Activated T-cell treated with anti-CD3 and anti-CD28 coated beads for 48 hours (primary cell): ENCODE measurements at regions not wholly inside any gene's neighbourhood (a gene's known extent, or its start where the extent isn't known, plus 50 kb on each side); places are given as distances from the start of the nearest gene placed in this dataset.

Source experiments
- DNase-seq: peaks from one replicate; pipeline ENCODE4 v3.0.0-alpha.2; 2020; ENCODE audit warnings: low read depth

DNA sequence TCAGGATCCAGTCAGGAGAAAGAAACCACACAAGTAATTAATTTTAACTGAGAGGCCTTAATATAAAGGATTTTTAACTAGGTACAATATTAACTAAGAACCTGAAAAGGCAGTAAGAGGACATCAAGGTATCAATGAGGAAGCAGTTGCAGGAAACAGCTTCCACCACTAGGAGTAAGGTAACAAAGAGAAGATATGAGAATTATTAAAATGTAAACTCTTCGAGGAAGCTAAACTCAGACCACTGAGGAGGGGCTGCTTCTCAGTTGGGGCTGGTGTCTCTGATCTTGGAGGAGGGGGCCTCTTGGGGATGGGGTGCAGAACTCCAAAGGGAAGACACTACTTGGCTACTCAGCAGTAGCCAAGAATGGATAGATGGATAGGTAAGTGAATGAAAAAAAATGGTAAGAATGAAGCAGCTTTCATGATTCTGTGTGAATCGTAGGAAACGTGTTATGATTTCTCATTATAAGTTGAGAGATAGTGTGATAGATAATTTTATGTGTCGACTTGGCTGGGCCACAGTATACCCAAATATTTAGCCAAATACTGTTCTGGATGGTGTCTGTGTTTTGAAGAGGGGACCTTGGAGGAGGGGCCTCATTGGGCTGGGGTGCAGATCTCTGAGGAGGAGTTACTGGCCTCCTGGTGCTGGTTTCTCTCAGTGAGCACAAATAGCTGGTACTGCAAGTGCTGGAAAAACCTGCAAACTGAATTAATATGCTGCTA is 547.7 kb upstream of the LRRTM1 start:
- DNase-seq: no peak

DNA sequence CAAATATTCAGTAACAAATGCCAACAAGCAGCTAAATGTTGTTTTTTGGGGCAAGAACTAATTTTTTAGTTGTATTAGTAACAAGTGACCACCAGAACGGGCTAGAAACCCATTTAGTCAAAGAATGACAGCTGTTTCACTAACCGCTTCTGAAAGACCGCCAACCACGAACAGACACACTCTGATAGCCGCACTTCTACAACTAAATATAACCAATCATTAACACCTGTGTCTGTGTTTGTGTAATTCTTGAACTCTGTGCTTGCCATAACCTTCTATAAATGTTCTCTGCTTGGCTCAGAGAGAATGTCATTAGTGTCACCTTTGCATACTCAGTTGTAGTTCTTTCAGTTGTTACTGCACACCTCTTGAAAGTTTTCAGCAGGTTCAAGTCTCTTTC is 526.3 kb upstream of the LRRTM1 start:
- DNase-seq: no peak

DNA sequence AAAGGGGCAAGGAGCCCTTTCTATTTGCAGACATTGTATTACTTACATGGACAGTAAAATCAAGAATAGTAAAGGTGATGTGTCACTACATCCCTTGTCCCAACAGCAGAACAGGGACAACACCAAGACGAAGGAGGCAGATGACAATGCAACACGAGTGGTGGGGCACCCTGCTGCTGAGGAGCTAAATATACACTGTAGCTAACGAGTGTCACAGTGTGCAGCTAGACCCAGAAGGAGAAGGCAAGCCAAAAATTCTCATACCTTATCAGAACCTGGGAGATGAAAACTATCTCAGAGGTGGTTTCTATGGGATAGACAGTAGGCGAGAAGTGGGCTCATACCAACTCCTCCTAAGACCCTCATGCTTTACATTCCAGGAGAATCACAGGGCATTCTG is 518.4 kb upstream of the LRRTM1 start:
- no peak for DNase-seq

DNA sequence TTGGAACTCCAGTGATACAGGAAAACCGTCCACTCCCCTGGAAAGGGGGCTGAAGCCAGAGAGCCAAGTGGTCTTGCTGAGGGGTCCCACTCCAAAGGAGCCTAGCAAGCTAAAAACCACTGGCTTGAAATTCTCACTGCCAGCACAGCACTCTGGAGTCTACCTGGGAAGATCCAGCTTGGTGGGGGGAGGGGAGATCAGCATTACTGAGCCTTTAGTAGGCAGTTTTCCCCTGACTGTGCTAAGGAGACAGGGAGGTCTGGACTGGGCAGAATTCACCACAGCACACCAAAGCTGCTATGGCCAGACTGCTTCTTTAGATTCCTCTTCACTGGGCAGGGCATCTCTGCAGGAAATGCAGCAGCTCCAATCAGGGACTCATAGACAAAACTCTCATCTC is 510.7 kb upstream of the LRRTM1 start:
- no peak for DNase-seq

DNA sequence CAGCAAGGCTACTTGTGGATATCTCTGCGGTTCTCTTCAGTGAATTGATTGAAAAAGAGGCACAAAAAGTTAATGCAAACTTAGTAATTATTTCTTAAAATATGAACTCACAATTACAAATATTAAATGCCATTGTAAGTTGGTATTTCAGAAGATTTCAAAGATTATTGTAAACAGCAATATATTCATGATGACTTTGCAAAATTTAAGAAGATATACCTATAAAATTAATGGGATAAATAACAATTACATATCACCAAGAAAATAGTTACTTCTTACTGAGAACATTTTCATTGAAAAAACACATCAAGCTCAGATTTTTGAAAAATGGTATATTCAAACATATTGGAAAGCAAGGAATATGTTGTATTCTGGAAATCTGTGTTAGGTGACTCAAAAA is 482.0 kb upstream of the LRRTM1 start:
- no peak for DNase-seq

GRCh38 chr2:80778704-80779103 is 474.2 kb upstream of the LRRTM1 start:
- DNase-seq: no peak

DNA sequence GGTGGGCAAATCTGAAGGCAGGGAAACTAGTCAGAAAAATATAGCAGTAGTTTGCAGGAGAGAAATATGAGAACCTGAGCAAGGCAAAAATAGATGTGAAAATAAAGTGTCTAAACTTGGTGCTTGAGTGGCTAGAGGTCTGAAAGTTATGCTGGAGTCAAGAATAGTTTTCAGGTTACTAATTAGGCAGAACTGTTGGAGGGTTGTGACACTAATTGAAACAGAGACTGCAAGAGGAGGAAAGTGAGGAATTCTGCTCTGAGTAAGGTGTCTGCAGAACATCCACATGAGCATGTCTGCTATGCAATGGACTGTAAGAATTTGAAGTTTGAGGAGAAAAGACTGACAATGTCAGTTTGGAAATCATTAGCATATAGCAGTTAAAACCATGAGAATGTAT is 444.0 kb upstream of the LRRTM1 start:
- no peak for DNase-seq

DNA sequence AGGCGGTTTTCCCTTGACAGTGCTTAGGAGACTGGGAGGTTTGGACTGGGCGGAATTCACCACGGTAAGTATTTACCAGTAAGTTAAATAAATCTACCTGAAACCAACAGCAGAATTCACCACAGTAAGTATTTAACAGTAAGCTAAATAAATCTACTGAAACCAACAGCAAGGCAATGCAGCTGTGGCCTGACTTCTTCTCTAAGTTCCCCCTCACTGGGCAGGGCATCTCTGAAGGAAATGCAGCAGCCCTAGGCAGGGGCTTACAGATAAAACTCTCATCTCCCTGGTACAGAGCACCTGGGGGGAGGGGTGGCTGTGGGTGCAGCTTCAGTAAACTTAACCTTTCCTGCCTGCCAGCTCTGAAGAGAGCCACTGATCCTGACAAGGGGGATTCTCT is 432.5 kb upstream of the LRRTM1 start:
- DNase-seq: no peak

GRCh38 chr2:80725001-80725400 is 420.4 kb upstream of the LRRTM1 start:
- no peak for DNase-seq

- DNase-seq: no peak
Measured at GRCh38 chr2:80722803-80723202, 418.3 kb upstream of the LRRTM1 start.

DNA sequence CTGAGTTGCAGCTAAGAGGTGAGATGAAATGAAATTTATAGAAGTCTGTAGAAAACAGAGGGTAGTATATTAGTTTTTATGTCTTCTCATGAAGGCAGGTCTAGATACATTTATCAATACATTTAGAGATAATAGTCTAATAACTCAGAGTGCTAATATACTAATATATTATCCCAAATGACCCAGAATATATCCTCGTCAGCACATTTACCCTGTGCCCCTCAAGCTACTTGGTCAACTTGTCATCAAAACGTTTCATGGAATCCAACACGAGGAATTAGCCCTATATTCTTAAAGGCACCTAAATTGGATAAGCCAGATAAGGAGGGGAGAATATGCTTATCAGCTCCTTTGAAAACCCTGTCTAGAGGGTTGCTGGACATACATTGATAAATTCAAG is 415.1 kb upstream of the LRRTM1 start:
- no peak for DNase-seq

DNA sequence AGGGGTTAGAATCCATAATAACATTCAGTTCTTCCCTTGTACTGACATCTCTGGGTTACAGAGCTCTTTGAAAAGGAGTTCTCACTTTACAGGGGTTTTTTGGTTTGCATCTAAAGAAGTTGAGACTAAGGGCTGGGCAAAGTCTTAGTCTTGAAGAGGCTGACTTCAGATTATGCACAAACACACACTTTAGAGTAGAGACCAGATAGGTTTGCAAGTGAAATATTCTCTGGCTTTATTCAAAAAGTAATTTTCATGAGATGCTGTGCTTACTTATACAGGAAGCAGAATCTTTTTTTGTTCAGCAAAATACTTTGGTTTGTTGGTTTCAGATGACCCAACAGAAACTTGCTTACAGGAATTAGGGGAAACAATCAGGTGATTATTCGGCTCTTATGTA is 410.9 kb upstream of the LRRTM1 start:
- DNase-seq: no peak

DNA sequence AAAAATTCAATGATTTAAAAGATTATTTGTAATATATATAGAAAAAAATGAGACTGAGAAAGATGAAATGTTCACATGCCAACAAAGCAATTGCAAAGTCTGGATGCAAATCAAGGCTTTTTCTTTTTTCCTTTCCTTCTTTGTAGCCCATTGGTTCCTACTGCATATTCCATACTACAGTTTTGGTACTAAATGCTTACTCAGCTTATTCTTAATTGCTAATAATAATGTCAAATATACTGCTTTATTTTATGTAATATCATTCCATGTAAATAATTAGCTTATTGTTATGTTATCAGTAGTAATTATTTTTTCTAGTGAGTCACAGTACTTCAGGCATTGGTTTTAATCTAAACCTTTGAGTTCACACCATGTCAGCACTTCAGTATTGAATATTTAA is 407.4 kb upstream of the LRRTM1 start:
- no peak for DNase-seq

GRCh38 chr2:80706951-80707350 is 402.4 kb upstream of the LRRTM1 start:
- DNase-seq: no peak

DNA sequence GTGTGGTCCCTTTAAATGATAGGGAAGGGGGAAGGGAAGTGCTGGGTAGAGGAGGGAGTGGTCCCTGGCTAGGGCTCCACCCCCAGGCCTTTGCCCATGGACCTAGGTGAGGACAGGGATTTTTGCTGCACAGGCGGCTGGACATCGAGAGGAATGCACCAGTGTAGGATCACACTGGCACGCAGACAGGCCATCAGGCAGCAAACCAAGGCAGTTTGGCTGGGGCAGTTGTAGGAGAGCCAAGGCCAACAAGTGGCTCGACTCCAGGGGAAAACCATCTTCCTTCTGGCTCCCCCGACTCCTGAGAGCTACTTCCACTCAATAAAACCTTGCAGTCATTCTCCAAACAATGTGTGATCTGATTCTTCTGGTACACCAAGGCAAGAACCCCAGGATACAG is 402.0 kb upstream of the LRRTM1 start:
- DNase-seq: no peak

DNA sequence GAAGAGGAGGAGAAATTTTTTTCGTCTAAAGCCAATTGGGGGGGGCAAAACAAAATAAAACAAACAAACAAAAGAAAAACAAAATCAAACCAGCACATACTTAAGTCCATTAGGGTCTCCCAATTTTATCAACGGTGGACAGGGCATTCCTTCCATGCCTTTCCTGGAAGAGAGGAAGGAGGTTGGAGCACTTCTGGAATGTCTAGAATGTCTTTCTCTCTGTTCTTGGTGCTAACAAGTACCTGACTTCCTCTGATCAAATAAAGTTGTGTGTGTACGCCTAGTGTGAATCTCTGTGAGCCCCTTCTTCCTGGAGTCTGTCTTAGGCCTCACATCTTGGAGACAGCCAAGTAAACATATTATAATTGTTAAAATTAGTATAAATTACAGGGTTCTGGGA is 399.0 kb upstream of the LRRTM1 start:
- no peak for DNase-seq

DNA sequence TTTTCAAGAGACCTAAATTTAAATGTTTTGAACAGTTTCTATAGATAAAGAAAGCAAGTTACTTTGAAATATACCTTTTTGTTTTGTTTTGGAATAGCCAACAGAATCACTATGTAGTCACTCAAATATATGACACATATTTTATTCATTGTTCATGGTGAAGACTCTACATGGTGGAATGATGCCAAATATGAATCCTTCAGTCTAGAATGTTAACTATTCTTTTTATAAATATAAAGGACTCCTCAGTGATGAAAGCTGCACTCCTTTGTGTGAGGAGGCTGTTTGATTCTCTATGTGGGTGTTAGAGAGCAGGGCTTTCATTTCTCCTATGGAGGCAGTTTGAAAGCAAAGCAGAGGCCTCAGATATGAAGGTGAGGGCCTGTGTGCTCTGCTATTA is 396.4 kb upstream of the LRRTM1 start:
- no peak for DNase-seq
